ENCODE measurements at regions not wholly inside any gene's neighbourhood (a gene's known extent, or its start where the extent isn't known, plus 50 kb on each side); places are given as distances from the start of the nearest gene placed in this dataset.

- Histone ChIP-seq H3K4me3 (no peak overlapping the region), H3K9ac (ENCODE audit: control insufficient read depth, insufficient read depth, low read length) (no peak overlapping the region), H3K27me3 (replicated peaks in 1 of 2; ENCODE audit: control insufficient read depth in 2 of 2, insufficient read depth in 2 of 2, low read length in 1 of 2) (no peaks in the 10 kb centered on the region), H4K20me1 (ENCODE audit: control insufficient read depth, insufficient read depth) (no peaks in the 10 kb centered on the region), H3K36me3 (ENCODE audit: control insufficient read depth in 2 of 2, insufficient read depth in 2 of 2, low read length in 1 of 2) (no peaks in the 10 kb centered on the region), H3K27ac (ENCODE audit: control insufficient read depth, insufficient read depth) (no peak overlapping the region), H2AFZ (ENCODE audit: control insufficient read depth, low read depth, low read length) (no peak overlapping the region), H3K79me2 (ENCODE audit: control insufficient read depth, insufficient read depth, low read length) (no peaks in the 10 kb centered on the region), H3K4me2 (ENCODE audit: control insufficient read depth, insufficient read depth) (no peak overlapping the region), H3K9me3 (replicated peaks; ENCODE audit: control insufficient read depth, insufficient read depth, low read length) (no peaks in the 10 kb centered on the region), H3K4me1 (ENCODE audit: control insufficient read depth, insufficient read depth, low read length) (no peaks in the 10 kb centered on the region)
- CTCF ChIA-PET, result interaction anchor here (0.6 to 1.0 kb wide), 2 partner anchors 9 to 979 kb away, joined by 3 read pairs; no protein-coding TSS in a partner anchor
- RAD21 ChIA-PET (ENCODE audit: unreplicated experiment), result no interaction called here
- SMC1A ChIA-PET (ENCODE audit: uncharacterized antibody, unreplicated experiment), result interaction anchor here (1.0 kb wide), 2 partner anchors 18 to 19 kb away, joined by 3 to 5 read pairs; no protein-coding TSS in a partner anchor
- intact Hi-C loops (cut with micrococcal nuclease; ENCODE audit: unreplicated experiment), result no loop called here
- FAIRE-seq, result no peak
- in situ Hi-C loops (cut with MboI), result no loop called here
- no peak for TF ChIP-seq REST (IDR thresholded peaks at IDR 0.05; ENCODE audit: low read depth, low read length)
- TF ChIP-seq TBL1XR1 (IDR thresholded peaks at IDR 0.05; ENCODE audit: low read depth, low read length), result no peak
- TF ChIP-seq EZH2 (IDR thresholded peaks at IDR 0.05; ENCODE audit: borderline replicate concordance, control insufficient read depth, low read depth, low read length), result no peak
- TF ChIP-seq NFIC (IDR thresholded peaks at IDR 0.05; ENCODE audit: low read depth, low read length), result no peak
- TF ChIP-seq DPF2 (IDR thresholded peaks at IDR 0.05), result no peak
- TF ChIP-seq PKNOX1 (IDR thresholded peaks at IDR 0.05), result no peak
- TF ChIP-seq CHD2 (IDR thresholded peaks at IDR 0.05; ENCODE audit: borderline replicate concordance, low read depth, low read length), result no peak
- POLR2A ChIA-PET, result no interaction called here
- no peak for ATAC-seq
- WGBS (ENCODE audit: insufficient coverage, insufficient replicate concordance, low lambda C conversion rate, missing lambda C conversion rate), result 38% methylated on average over 2 of the region's 2 CpGs
- no peak for DNase-seq (ENCODE audit: low read depth, low spot score)
- BruUV-seq (replicated peaks), result no TSS peak
Observed at GRCh38 chr12:80041071-80041470, 58.3 kb upstream of the OTOGL start.

All from GM12878 (cell line).